ENCODE measurements at regions not wholly inside any gene's neighbourhood (a gene's known extent, or its start where the extent isn't known, plus 50 kb on each side); places are given as distances from the start of the nearest gene placed in this dataset.

DNA sequence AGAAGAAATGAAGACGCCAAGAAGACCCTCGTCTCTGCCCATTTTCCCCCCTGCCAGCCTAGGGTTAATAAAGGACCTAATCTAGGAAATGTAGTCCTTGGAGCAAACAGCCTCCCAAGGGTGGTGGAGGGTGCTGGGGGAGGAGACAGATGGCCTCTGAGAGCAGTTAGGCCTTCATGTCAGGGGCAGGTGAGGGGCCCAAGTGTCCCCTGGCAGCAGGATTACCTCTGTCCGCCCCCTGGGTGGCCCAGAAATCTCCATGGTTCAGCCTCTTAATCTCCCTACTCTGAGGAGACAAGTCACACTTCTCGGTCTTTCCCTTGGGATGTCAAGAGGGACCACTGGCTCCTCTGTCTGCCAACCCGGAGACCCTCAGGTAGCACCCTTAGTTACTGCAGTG is 365.4 kb upstream of the TNRC6C start:
- in situ Hi-C loops (cut with HindIII; ENCODE audit: low pct_unique_long_range_greater_than_20kb, low sequenced_read_pairs), result no loop called here
- TF ChIP-seq JUND (IDR thresholded peaks at IDR 0.05; ENCODE audit: low read depth), result no peak
- no peak for DNase-seq (ENCODE audit: low read depth in 1 of 2, low spot score in 1 of 2)

GRCh38 chr17:77594416-77595209 is 363.9 kb upstream of the TNRC6C start:
- no peak for TF ChIP-seq JUND (IDR thresholded peaks at IDR 0.05; ENCODE audit: low read depth)
- no peak for DNase-seq (ENCODE audit: low read depth in 1 of 2, low spot score in 1 of 2)
- in situ Hi-C loops (cut with HindIII; ENCODE audit: low pct_unique_long_range_greater_than_20kb, low sequenced_read_pairs), result no loop called here

GRCh38 chr17:77596491-77597417 is 361.7 kb upstream of the TNRC6C start:
- in situ Hi-C loops (cut with HindIII; ENCODE audit: low pct_unique_long_range_greater_than_20kb, low sequenced_read_pairs), result no loop called here
- no peak for DNase-seq (ENCODE audit: low read depth in 1 of 2, low spot score in 1 of 2)
- no peak for TF ChIP-seq JUND (IDR thresholded peaks at IDR 0.05; ENCODE audit: low read depth)

DNA sequence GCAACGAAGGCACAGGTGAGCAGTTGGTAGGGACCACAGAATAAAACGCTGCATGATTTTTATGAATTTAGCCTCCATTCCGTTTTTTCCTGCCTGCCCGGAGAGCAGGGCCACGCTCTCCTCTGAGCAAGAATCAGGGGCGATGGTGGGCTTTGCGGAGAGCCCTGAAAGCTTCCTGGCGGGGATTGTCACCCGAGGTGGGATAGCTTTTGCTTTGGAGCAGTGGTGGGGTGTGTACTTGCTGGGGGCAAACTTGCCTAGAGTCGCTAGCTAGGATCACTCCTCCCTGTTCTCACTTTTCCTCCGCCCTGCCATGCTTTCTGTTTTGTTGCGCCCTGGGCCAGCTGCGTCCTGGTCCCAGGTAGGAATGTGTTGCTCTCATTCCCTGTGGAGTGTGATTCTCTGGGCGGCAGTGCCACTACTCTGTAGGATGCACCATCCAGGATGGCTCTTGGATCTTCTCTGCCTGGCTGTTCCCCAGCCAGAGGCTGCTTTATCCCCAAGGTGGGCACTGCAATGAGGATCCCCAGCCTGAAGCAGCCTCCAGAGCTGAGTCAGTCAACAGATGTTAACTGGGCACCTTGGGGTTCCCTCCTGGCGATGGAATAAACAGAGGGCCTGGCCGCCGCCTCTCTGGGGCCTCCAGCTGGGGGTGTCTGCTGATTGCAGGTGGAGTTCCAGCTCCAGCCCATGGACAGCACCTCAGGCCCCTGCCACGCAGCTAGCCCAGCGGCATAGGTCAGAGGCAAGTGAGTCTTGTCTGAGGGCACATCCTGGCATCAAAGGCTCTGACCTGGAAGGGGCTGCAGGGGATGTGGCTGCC is 360.9 kb upstream of the TNRC6C start:
- in situ Hi-C loops (cut with HindIII; ENCODE audit: low pct_unique_long_range_greater_than_20kb, low sequenced_read_pairs), result no loop called here
- no peak for DNase-seq (ENCODE audit: low read depth in 1 of 2, low spot score in 1 of 2)
- no peak for TF ChIP-seq JUND (IDR thresholded peaks at IDR 0.05; ENCODE audit: low read depth)

- no peak for TF ChIP-seq JUND (IDR thresholded peaks at IDR 0.05; ENCODE audit: low read depth)
- no peak for DNase-seq (ENCODE audit: low read depth in 1 of 2, low spot score in 1 of 2)
- in situ Hi-C loops (cut with HindIII; ENCODE audit: low pct_unique_long_range_greater_than_20kb, low sequenced_read_pairs), result no loop called here
Measured at GRCh38 chr17:77598241-77598620, 360.3 kb upstream of the TNRC6C start.

GRCh38 chr17:77599699-77600098 is 358.8 kb upstream of the TNRC6C start:
- in situ Hi-C loops (cut with HindIII; ENCODE audit: low pct_unique_long_range_greater_than_20kb, low sequenced_read_pairs), result no loop called here
- DNase-seq (ENCODE audit: low read depth in 1 of 2, low spot score in 1 of 2), result no peak
- no peak for TF ChIP-seq JUND (IDR thresholded peaks at IDR 0.05; ENCODE audit: low read depth)

DNA sequence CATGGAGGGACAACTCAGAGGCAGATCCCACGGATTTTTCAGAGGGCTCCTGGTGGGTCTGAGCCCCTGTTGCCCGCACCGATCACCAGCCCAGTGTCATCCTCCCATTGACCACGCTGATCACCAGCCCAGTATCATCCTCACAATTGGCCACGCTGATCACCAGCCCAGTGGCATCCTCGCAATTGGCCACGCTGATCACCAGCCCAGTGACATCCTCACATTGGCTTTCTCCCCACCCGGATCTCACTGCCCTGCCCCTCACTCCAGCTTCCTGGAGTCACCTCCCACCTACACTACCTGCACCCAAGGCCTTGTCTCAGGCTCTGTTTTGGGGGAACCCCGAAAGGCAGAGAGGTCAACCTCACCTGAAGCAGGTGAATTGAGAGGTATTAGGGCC is 358.2 kb upstream of the TNRC6C start:
- TF ChIP-seq JUND (IDR thresholded peaks at IDR 0.05; ENCODE audit: low read depth), result no peak
- DNase-seq (ENCODE audit: low read depth in 1 of 2, low spot score in 1 of 2), result no peak
- in situ Hi-C loops (cut with HindIII; ENCODE audit: low pct_unique_long_range_greater_than_20kb, low sequenced_read_pairs), result no loop called here

GRCh38 chr17:77601054-77601979 is 357.2 kb upstream of the TNRC6C start:
- no peak for DNase-seq (ENCODE audit: low read depth in 1 of 2, low spot score in 1 of 2)
- in situ Hi-C loops (cut with HindIII; ENCODE audit: low pct_unique_long_range_greater_than_20kb, low sequenced_read_pairs), result no loop called here
- no peak for TF ChIP-seq JUND (IDR thresholded peaks at IDR 0.05; ENCODE audit: low read depth)

GRCh38 chr17:77602062-77602746 is 356.3 kb upstream of the TNRC6C start:
- TF ChIP-seq JUND (IDR thresholded peaks at IDR 0.05; ENCODE audit: low read depth), result no peak
- in situ Hi-C loops (cut with HindIII; ENCODE audit: low pct_unique_long_range_greater_than_20kb, low sequenced_read_pairs), result no loop called here
- no peak for DNase-seq (ENCODE audit: low read depth in 1 of 2, low spot score in 1 of 2)

DNA sequence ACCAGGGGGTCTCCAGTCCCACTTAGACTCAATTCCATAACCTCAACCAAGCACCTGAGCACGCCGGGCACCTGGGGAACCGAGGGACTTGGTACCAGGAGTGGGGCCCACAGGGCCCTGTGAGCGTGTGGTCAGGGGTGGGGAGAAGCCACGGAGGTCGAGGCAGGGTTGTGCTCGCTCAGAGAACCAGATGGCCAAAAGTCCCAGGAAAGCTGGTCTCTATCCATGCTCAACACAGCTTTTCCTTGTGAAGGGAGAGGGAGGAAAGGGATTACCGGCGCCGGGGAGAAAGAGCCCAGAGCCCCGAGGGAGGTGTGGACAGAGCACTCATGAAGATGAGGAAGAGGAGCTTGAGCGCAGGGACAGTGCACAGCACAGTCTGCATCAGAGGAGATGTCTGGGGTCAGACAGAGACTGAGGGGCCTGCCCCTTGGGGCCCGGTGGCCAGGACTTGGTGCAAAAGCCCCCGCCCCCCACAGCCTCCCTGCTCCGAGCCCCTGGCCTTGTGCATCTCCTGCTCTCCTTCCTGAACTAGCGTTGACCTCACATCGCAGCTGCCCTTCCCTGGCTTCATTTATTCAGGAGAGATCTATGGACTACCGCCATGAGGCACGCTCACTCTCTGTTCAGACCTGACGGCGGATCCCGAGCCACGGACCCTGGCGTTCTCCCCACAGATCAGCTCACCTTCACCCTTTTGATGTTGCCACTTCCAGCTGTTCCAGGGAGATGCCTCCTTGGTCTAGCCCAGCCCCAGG is 355.4 kb upstream of the TNRC6C start:
- no peak for DNase-seq (ENCODE audit: low read depth in 1 of 2, low spot score in 1 of 2)
- in situ Hi-C loops (cut with HindIII; ENCODE audit: low pct_unique_long_range_greater_than_20kb, low sequenced_read_pairs), result no loop called here
- TF ChIP-seq JUND (IDR thresholded peaks at IDR 0.05; ENCODE audit: low read depth), result no peak

Measured in T47D (cell line).